Stomach (tissue), 4 donors: ENCODE measurements at regions not wholly inside any gene's neighbourhood (a gene's known extent, or its start where the extent isn't known, plus 50 kb on each side); places are given as distances from the start of the nearest gene placed in this dataset.

Experiments used
- EP300 ChIP-seq: sonication (generic); formaldehyde crosslinking; IDR thresholded peaks from one replicate; pipeline ENCODE4 v1.6.1; 2017; ENCODE audit warnings: antibody characterized with exemption
- TF ChIP-seq, protein P1 (sequence below), 7 experiments: fragments of 450-650 bp in 4 of 7; fragments of 200-600 bp in 3 of 7; sonication (generic) in 3 of 7; IDR thresholded peaks; one replicate each; pipeline ENCODE4 v1.5.1; 2016 to 2019; ENCODE audit warnings: antibody characterized with exemption in 7 of 7, control low read depth in 2 of 7, mild to moderate bottlenecking in 1 of 7

GRCh38 chr20:54290636-54291035 is 82.7 kb downstream of the PFDN4 start:
- TF ChIP-seq EP300: no peak
- TF ChIP-seq, protein P1, sequence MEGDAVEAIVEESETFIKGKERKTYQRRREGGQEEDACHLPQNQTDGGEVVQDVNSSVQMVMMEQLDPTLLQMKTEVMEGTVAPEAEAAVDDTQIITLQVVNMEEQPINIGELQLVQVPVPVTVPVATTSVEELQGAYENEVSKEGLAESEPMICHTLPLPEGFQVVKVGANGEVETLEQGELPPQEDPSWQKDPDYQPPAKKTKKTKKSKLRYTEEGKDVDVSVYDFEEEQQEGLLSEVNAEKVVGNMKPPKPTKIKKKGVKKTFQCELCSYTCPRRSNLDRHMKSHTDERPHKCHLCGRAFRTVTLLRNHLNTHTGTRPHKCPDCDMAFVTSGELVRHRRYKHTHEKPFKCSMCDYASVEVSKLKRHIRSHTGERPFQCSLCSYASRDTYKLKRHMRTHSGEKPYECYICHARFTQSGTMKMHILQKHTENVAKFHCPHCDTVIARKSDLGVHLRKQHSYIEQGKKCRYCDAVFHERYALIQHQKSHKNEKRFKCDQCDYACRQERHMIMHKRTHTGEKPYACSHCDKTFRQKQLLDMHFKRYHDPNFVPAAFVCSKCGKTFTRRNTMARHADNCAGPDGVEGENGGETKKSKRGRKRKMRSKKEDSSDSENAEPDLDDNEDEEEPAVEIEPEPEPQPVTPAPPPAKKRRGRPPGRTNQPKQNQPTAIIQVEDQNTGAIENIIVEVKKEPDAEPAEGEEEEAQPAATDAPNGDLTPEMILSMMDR (IDR thresholded peaks at IDR 0.05): no peak
